Liver (tissue), 7 donors: ENCODE measurements at regions not wholly inside any gene's neighbourhood (a gene's known extent, or its start where the extent isn't known, plus 50 kb on each side); places are given as distances from the start of the nearest gene placed in this dataset.

ENCODE experiments used
- DNase-seq: peaks from one replicate; pipeline ENCODE4 v3.0.0-alpha.2; 2017; ENCODE audit warnings: low spot score
- H3K27ac ChIP-seq, 2 donors: one replicate each; pipeline ENCODE4 v1.7.0; 2013; ENCODE audit warnings: inconsistent platforms in 2 of 2, low read length in 2 of 2, control low read depth in 1 of 2, low read depth in 1 of 2, mild to moderate bottlenecking in 1 of 2
- H3K27me3 ChIP-seq, 4 donors: one replicate each; pipeline versions ENCODE4 v1.6.1 to v1.7.0; 2013; ENCODE audit warnings: low read length in 3 of 4, inconsistent platforms in 1 of 4, mild to moderate bottlenecking in 1 of 4, moderate library complexity in 1 of 4; ENCODE audit not compliant: control insufficient read depth in 4 of 4, insufficient read depth in 4 of 4
- H3K36me3 ChIP-seq, 4 donors: one replicate each; pipeline versions ENCODE4 v1.6.1 to v1.7.0; 2013; ENCODE audit warnings: low read length in 3 of 4, mild to moderate bottlenecking in 3 of 4, low read depth in 1 of 4, moderate library complexity in 1 of 4; ENCODE audit not compliant: control insufficient read depth in 4 of 4, insufficient read depth in 3 of 4
- H3K4me1 ChIP-seq, 4 donors: one replicate each; pipeline versions ENCODE4 v1.6.1 to v1.7.0; 2013; ENCODE audit warnings: low read length in 3 of 4, mild to moderate bottlenecking in 3 of 4, moderate library complexity in 1 of 4; ENCODE audit not compliant: control insufficient read depth in 4 of 4, insufficient read depth in 4 of 4
- H3K4me3 ChIP-seq, 3 donors: one replicate each; pipeline versions ENCODE4 v1.6.1 to v1.7.0; 2013; ENCODE audit warnings: low read length in 3 of 3, control low read depth in 1 of 3, low read depth in 1 of 3, mild to moderate bottlenecking in 1 of 3
- H3K9ac ChIP-seq, 2 donors: one replicate each; pipeline ENCODE4 v1.7.0; 2013; ENCODE audit warnings: low read length in 2 of 2, mild to moderate bottlenecking in 2 of 2, moderate library complexity in 2 of 2, control low read depth in 1 of 2, low read depth in 1 of 2
- H3K9me3 ChIP-seq, 4 donors: one replicate each; pipeline versions ENCODE4 v1.6.1 to v1.7.0; 2013; ENCODE audit warnings: low read length in 3 of 4; ENCODE audit not compliant: control insufficient read depth in 4 of 4
- EGR1 ChIP-seq, 2 donors: IDR thresholded peaks; 2 replicates each; pipeline ENCODE4 v1.6.1; 2016 to 2018; ENCODE audit warnings: antibody characterized with exemption in 2 of 2, low read depth in 2 of 2
- FOXA1 ChIP-seq: IDR thresholded peaks from 2 replicates; pipeline ENCODE4 v1.6.1; 2016; ENCODE audit warnings: antibody characterized with exemption
- FOXA2 ChIP-seq: IDR thresholded peaks from 2 replicates; pipeline ENCODE4 v1.6.1; 2016; ENCODE audit warnings: antibody characterized with exemption
- GABPA ChIP-seq, 2 donors: IDR thresholded peaks in 1 of 2; conservative IDR thresholded peaks in 1 of 2; 2 replicates each; pipeline ENCODE4 v1.6.1; 2016; ENCODE audit warnings: antibody characterized with exemption in 2 of 2, mild to moderate bottlenecking in 1 of 2, moderate library complexity in 1 of 2
- HNF4A ChIP-seq, 2 donors: conservative IDR thresholded peaks; 2 replicates each; pipeline ENCODE4 v1.6.1; 2016; ENCODE audit warnings: antibody characterized with exemption in 2 of 2, mild to moderate bottlenecking in 2 of 2
- HNF4G ChIP-seq: IDR thresholded peaks from 2 replicates; pipeline ENCODE4 v1.6.1; 2016; ENCODE audit warnings: antibody characterized with exemption
- JUND ChIP-seq, 2 donors: IDR thresholded peaks; 2 replicates each; pipeline ENCODE4 v1.6.1; 2016; ENCODE audit warnings: antibody characterized with exemption in 2 of 2
- NR2F2 ChIP-seq: IDR thresholded peaks from 2 replicates; pipeline ENCODE4 v1.6.1; 2016; ENCODE audit warnings: antibody characterized with exemption
- RXRA ChIP-seq, 2 donors: IDR thresholded peaks; 2 replicates each; pipeline ENCODE4 v1.6.1; 2017 to 2018; ENCODE audit warnings: antibody characterized with exemption in 2 of 2, mild to moderate bottlenecking in 1 of 2
- TAF1 ChIP-seq: conservative IDR thresholded peaks from 2 replicates; pipeline ENCODE4 v1.6.1; 2016; ENCODE audit warnings: antibody characterized with exemption, mild to moderate bottlenecking
- YY1 ChIP-seq: IDR thresholded peaks from 2 replicates; pipeline ENCODE4 v1.6.1; 2016; ENCODE audit warnings: antibody characterized with exemption, mild to moderate bottlenecking
- WGBS: extraction: QIAGEN DNeasy Blood & Tissue Kit; methylation state at CpG from one replicate; pipeline ENCODE4 v1.1.7; 2013; 5-methylcytosine and 5-hydroxymethylcytosine counted together
- TF ChIP-seq, protein P1 (sequence below): IDR thresholded peaks from 2 replicates; pipeline ENCODE4 v1.6.1; 2016; ENCODE audit warnings: antibody characterized with exemption
- TF ChIP-seq, protein P2 (sequence below): IDR thresholded peaks from 2 replicates; pipeline ENCODE4 v1.6.1; 2016; ENCODE audit warnings: antibody characterized with exemption, mild to moderate bottlenecking
- TF ChIP-seq, protein P3 (sequence below): IDR thresholded peaks from 2 replicates; pipeline ENCODE4 v1.6.1; 2016; ENCODE audit warnings: antibody characterized with exemption
- TF ChIP-seq, protein P4 (sequence below): IDR thresholded peaks from 2 replicates; pipeline ENCODE4 v1.6.1; 2016; ENCODE audit warnings: antibody characterized with exemption
- donor health status: healthy.
- donor health status: healthy.
- donor health status: healthy.
- donor health status: healthy.

DNA sequence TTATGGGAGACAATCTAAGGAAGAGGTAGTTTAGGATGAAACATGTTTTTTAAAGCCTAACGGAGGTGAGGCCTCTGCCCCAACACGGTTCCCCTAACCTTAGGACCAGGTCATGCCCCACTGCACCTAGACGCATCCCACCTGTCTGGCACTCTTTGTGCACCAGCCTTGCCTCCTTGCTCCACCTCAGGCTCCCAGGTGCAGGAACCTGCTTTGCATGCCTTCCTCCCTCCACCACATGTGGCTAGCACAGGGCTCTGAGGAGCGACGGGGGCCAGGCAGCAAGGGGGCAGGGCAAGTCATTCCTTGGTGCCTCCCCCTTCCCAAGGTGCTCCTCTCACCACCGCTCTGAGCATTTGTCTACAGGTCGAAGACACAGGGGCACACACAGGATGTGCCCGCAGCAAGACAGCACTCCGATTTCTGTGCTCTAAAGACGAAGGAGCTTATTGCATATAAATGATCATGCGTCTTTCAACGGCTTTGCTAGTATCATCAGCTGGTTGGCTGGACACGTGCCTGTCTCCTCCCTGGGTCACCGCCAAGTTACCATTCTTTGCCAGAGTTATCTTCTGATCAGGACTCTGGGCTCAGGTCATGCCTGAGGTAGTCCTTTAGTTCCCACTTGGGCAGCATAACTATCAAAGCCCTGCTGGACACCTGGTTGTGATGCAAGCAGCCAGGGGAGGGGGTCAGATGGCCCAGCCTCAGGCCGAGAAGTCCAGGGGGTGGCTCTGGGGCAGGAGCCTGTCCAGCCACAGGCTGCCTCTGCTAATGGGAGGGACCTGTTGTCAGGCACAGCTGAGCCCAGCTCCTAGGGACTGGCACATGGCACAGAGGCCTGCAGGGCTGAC is 172.0 kb upstream of the NTM start (continued):
- TF ChIP-seq, protein P1, sequence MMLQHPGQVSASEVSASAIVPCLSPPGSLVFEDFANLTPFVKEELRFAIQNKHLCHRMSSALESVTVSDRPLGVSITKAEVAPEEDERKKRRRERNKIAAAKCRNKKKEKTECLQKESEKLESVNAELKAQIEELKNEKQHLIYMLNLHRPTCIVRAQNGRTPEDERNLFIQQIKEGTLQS: no peak
- TF ChIP-seq EGR1 (IDR thresholded peaks at IDR 0.05; ENCODE audit: low read depth in 2 of 2) (no peak), TAF1 (no peak)

DNA sequence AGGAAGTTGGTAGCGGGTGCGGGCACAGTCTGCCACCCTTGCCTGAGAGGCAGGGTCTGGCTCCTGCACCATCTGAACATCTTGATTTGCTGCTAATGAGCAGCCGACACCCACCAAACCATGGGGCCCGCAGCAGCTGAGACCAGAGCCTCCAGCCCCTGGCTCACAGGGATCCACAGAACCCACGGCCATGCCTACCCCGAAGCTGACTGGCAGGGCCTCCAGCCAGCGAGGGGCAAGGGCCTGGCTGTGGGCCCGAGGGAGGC is 171.5 kb upstream of the NTM start:
- DNase-seq: no peak
- Histone ChIP-seq H3K27me3 (peaks cover 0 to 8% (median 2%) of the 10 kb centered on the region in 4 donors), H3K27ac (no peak overlapping the region), H3K36me3 (no peaks in the 10 kb centered on the region), H3K9ac (no peak overlapping the region), H3K4me3 (no peak overlapping the region), H3K4me1 (peaks cover 0 to 7% (median 0%) of the 10 kb centered on the region in 4 donors), H3K9me3 (no peaks in the 10 kb centered on the region)
- TF ChIP-seq, protein P2, sequence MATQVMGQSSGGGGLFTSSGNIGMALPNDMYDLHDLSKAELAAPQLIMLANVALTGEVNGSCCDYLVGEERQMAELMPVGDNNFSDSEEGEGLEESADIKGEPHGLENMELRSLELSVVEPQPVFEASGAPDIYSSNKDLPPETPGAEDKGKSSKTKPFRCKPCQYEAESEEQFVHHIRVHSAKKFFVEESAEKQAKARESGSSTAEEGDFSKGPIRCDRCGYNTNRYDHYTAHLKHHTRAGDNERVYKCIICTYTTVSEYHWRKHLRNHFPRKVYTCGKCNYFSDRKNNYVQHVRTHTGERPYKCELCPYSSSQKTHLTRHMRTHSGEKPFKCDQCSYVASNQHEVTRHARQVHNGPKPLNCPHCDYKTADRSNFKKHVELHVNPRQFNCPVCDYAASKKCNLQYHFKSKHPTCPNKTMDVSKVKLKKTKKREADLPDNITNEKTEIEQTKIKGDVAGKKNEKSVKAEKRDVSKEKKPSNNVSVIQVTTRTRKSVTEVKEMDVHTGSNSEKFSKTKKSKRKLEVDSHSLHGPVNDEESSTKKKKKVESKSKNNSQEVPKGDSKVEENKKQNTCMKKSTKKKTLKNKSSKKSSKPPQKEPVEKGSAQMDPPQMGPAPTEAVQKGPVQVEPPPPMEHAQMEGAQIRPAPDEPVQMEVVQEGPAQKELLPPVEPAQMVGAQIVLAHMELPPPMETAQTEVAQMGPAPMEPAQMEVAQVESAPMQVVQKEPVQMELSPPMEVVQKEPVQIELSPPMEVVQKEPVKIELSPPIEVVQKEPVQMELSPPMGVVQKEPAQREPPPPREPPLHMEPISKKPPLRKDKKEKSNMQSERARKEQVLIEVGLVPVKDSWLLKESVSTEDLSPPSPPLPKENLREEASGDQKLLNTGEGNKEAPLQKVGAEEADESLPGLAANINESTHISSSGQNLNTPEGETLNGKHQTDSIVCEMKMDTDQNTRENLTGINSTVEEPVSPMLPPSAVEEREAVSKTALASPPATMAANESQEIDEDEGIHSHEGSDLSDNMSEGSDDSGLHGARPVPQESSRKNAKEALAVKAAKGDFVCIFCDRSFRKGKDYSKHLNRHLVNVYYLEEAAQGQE: no peak
- no peak for TF ChIP-seq FOXA1
- TF ChIP-seq, protein P1: no peak
- no peak for TF ChIP-seq FOXA2
- TF ChIP-seq HNF4A (conservative IDR thresholded peaks at IDR 0.05): no peak
- no peak for TF ChIP-seq RXRA (IDR thresholded peaks at IDR 0.05)
- TF ChIP-seq EGR1 (IDR thresholded peaks at IDR 0.05; ENCODE audit: low read depth in 2 of 2): no peak
- TF ChIP-seq HNF4G: no peak
- TF ChIP-seq, protein P3, sequence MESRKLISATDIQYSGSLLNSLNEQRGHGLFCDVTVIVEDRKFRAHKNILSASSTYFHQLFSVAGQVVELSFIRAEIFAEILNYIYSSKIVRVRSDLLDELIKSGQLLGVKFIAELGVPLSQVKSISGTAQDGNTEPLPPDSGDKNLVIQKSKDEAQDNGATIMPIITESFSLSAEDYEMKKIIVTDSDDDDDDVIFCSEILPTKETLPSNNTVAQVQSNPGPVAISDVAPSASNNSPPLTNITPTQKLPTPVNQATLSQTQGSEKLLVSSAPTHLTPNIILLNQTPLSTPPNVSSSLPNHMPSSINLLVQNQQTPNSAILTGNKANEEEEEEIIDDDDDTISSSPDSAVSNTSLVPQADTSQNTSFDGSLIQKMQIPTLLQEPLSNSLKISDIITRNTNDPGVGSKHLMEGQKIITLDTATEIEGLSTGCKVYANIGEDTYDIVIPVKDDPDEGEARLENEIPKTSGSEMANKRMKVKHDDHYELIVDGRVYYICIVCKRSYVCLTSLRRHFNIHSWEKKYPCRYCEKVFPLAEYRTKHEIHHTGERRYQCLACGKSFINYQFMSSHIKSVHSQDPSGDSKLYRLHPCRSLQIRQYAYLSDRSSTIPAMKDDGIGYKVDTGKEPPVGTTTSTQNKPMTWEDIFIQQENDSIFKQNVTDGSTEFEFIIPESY: no peak
- TF ChIP-seq JUND (IDR thresholded peaks at IDR 0.05): no peak
- TF ChIP-seq, protein P4, sequence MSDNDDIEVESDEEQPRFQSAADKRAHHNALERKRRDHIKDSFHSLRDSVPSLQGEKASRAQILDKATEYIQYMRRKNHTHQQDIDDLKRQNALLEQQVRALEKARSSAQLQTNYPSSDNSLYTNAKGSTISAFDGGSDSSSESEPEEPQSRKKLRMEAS: no peak
- no peak for TF ChIP-seq GABPA (IDR thresholded peaks at IDR 0.05 in 1 of 2, conservative IDR thresholded peaks at IDR 0.05 in 1 of 2)
- TF ChIP-seq YY1: no peak
- 82% methylated on average over 8 of the region's 8 CpGs for WGBS

DNA sequence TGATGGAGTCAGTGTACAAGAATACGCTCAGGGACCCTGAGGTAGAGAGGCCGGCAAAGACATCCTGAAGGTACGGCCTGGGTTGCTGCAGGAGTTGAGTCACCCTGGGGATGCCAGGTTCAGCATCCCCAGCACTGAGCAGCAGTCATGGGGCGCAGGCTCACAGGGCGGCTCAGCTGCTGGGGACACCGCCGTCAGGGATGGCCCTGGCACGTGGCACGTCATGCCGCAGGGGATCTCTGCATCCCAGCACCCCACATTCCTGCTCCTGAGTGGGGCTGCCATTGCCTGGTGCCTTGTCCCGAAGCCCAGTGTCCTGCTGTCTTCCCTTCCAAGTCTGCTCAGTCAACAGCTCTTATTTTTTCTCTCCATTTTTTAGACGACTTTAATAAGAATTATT is 168.7 kb upstream of the NTM start:
- H3K4me1 ChIP-seq: no peaks in the 10 kb centered on the region
- no peak overlapping the region for H3K9ac ChIP-seq
- H3K27ac ChIP-seq: no peak overlapping the region
- H3K36me3 ChIP-seq: no peaks in the 10 kb centered on the region
- H3K9me3 ChIP-seq: no peaks in the 10 kb centered on the region
- H3K4me3 ChIP-seq: no peak overlapping the region
- no peak for DNase-seq
- WGBS: 82% methylated on average over 12 of the region's 12 CpGs
- H3K27me3 ChIP-seq: peaks cover 0 to 8% (median 2%) of the 10 kb centered on the region in 4 donors
- TF ChIP-seq, protein P1: no peak
- TF ChIP-seq NR2F2 (no peak), TAF1 (no peak), EGR1 (IDR thresholded peaks at IDR 0.05; ENCODE audit: low read depth in 2 of 2) (no peak), FOXA1 (no peak), GABPA (IDR thresholded peaks at IDR 0.05 in 1 of 2, conservative IDR thresholded peaks at IDR 0.05 in 1 of 2) (no peak), JUND (IDR thresholded peaks at IDR 0.05) (no peak), HNF4G (no peak)
- TF ChIP-seq, protein P4: no peak
- TF ChIP-seq, protein P3: no peak
- TF ChIP-seq, protein P2: no peak
